RWPE1 (cell line): ENCODE measurements at regions not wholly inside any gene's neighbourhood (a gene's known extent, or its start where the extent isn't known, plus 50 kb on each side); places are given as distances from the start of the nearest gene placed in this dataset.

Source experiments
- CTCF ChIA-PET: fragments of 350-600 bp; sonication (Branson Sonifier 250); formaldehyde crosslinking; extraction: SDS; loops from one replicate; lab custom pipeline; 2021; lab: Yijun Ruan, JAX
- POLR2A ChIA-PET: fragments of 400-600 bp; formaldehyde crosslinking; extraction: SDS; loops from one replicate; lab custom pipeline; 2020; ENCODE audit warnings: antibody characterized with exemption; ENCODE audit not compliant: low non-redundant PET; lab: Yijun Ruan, JAX
- DNase-seq: peaks from one replicate; pipeline ENCODE4 v3.0.0; 2012; ENCODE audit warnings: low spot score
- H3K27ac ChIP-seq: fragments of 450-650 bp; 2 replicates; pipeline ENCODE4 v1.5.1; 2017
- CTCF ChIP-seq: fragments of 450-650 bp; conservative IDR thresholded peaks from 2 replicates; pipeline ENCODE4 v1.5.1; 2017; ENCODE audit warnings: low read depth, mild to moderate bottlenecking

GRCh38 chr2:26530696-26531095 is 52.8 kb upstream of the OTOF start:
- TF ChIP-seq CTCF, result no peak
- ChIA-PET CTCF (interaction anchor here (0.7 kb wide), 1 partner anchor 186 kb away, joined by 3 read pairs; no protein-coding TSS in a partner anchor), POLR2A (no interaction called here)
- DNase-seq, result no peak
- H3K27ac ChIP-seq, result no peak overlapping the region

GRCh38 chr2:26530240-26530540 is 52.3 kb upstream of the OTOF start:
- no peak for TF ChIP-seq CTCF
- DNase-seq, result no peak
- ChIA-PET CTCF (interaction anchor here (0.7 kb wide), 1 partner anchor 185 kb away, joined by 3 read pairs; no protein-coding TSS in a partner anchor), POLR2A (no interaction called here)
- no peak overlapping the region for H3K27ac ChIP-seq

DNA sequence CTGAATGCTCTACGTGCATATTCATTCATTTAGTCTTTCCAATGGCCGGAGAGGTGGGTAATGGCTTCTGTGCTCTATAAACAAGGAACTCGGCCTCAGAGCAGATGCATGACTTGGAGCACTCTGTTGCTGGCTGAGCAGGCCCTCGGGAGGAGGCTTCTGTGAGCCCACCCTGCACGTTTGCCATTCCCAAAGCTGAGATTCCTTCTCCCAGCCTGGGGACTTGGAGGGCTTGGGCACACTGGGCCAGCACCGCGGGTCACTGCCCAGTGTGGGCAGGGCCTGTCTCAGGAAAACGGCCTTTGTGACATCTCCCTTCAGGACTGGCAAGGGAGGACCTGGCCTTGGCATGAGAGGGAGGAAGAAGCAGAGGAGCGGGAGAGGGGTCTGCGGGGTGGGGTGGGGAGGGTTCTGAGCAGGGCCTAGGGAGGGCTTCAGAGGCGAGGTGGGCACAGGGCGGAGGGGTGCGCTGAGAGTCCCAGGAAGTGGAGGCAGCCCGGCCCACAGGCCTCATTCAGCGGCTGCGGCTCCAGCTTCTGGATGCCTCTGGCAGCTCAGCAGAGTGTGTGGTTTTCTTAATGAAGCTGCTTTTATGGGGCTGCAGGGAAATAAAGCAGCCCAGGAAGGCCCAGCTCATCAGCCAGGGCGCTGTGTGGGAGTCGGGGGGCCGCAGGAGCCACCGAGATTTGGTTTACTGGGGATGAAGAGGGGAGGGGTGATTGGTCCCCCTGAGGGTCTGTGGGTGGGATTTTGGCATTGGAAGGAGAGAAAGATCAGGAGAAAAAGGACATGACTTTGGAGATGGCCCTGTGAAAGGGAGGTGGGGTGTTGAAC is 51.7 kb upstream of the OTOF start:
- no peak for TF ChIP-seq CTCF
- no peak for DNase-seq
- ChIA-PET POLR2A (no interaction called here), CTCF (no interaction called here)
- H3K27ac ChIP-seq, result no peak overlapping the region

DNA sequence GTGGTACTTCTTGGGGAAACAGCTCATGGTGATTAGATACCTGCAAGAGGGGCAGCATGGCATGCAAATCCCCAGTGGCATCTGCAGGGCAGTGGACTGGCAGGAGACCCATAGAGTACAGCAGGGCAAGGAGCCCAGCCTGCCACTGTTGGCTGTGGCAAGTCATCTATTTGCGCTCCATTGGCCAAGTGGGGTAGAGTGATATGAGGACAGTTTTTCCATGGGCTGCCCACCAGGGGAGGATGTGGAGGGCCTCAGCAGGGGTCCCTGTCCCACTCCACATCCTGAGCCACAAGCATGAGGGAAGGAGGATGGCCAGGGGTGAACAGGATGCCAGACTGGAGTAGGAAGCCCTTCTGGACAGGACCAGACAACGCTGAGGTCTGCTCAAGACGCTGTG is 50.9 kb upstream of the OTOF start:
- no peak for TF ChIP-seq CTCF
- POLR2A ChIA-PET, result no interaction called here
- CTCF ChIA-PET, result no interaction called here
- no peak overlapping the region for H3K27ac ChIP-seq
- no peak for DNase-seq

DNA sequence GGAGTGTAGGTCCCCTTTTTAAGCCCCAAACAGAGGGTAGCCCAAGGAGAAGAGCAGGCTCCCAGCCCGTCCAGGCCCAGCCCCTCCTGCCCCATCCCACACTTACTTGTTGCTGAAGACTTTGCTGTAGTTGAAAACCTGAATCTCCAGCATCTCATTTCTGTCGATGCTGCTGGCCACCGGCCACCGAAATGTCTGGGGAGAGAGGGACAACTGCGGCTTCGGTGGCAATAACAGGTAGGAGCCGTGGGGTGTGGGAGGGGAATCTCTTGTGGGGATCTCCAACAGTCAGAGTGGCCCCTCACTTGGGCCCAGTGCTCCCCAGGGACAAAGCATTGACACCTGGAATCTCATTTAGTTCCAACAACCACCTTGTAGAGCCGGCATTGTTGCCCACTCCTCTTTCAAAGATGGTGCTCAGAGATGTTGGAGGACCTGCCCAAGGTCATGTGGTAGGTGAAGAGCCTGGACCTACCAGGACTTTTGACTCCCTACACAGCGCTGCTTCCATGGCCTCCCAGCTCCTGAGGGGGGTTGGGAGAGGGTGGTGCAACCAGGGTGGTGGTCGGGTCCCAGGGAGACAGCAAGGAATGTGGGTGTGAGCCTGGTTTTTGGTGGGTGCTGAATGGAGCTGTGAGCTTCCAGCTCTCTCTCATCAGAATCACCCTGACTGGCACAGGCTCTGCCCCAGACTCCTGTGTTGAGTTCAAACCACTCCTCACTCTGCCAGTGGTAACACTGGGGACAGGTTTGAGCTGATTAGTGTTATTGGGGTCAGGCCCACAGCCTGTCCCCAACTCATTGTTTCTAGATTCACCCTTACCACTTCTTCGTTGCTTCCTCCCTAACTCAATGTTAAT is 50.0 kb upstream of the OTOF start:
- no peak for TF ChIP-seq CTCF
- CTCF ChIA-PET, result interaction anchor here (0.9 kb wide), 1 partner anchor 25 kb away, joined by 4 read pairs; no protein-coding TSS in a partner anchor
- POLR2A ChIA-PET, result no interaction called here
- H3K27ac ChIP-seq, result no peak overlapping the region
- DNase-seq, result no peak
